ENCODE measurements at regions not wholly inside any gene's neighbourhood (a gene's known extent, or its start where the extent isn't known, plus 50 kb on each side); places are given as distances from the start of the nearest gene placed in this dataset.

DNA sequence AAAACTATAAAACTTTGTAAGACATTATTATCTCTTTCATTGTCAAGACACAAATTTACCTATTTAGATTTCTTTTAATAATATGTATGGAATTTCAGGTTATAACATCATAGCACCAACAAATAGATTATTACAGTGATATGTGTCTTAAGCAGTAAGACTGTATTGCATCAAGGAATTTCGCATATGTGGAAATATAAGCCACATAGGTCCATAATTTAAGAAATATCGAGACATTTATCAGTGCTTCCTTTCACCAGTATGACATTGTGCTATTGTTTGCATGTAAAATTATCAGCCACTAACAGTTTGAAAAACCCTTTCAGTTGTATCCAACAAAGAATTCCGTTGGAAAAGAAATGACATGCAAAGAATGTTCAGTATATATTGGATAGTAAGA is 186.7 kb upstream of the RASA1 start:
- TF ChIP-seq, protein P1, sequence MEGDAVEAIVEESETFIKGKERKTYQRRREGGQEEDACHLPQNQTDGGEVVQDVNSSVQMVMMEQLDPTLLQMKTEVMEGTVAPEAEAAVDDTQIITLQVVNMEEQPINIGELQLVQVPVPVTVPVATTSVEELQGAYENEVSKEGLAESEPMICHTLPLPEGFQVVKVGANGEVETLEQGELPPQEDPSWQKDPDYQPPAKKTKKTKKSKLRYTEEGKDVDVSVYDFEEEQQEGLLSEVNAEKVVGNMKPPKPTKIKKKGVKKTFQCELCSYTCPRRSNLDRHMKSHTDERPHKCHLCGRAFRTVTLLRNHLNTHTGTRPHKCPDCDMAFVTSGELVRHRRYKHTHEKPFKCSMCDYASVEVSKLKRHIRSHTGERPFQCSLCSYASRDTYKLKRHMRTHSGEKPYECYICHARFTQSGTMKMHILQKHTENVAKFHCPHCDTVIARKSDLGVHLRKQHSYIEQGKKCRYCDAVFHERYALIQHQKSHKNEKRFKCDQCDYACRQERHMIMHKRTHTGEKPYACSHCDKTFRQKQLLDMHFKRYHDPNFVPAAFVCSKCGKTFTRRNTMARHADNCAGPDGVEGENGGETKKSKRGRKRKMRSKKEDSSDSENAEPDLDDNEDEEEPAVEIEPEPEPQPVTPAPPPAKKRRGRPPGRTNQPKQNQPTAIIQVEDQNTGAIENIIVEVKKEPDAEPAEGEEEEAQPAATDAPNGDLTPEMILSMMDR (conservative IDR thresholded peaks at IDR 0.05), result no peak
- H3K27ac ChIP-seq, result no peak overlapping the region

DNA sequence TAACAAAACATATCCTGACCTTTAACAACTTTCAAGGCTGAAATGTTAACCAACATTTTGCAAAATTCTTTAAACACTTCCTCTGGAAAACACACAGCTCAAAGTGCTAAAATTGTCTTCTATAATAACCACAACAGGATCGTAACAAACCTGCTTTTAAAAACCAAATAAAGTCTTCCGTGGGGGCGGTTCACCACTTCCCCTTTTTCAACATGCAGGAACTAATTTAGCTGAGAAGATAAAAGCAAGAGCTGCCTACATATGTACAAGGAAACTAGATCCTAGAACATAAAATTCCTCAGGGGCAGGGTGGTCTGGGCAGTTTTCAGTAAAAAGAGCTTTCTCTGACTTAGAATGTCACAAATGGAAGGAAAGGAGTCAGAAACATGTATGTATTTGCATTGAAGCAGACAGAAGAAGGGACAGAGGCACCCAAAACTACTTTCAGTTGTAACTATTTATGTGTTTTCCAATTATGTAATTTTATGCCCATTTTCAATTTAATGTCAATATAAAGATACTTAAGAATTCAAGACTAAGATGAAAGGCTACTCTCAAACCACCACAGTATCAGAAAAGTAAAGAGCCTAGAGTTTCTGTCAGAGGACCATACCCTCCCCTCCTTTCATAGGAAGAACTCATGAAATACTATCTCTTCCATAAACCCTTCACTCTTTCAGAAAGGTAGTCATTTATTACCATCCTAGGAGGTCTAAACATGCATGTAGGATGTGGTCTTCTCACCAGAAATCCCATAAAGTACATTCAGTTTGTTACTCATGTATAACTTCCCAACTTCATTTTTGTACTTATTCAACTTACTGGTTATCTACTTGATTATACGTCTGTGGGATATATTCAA is 185.9 kb upstream of the RASA1 start:
- no peak overlapping the region for H3K27ac ChIP-seq

DNA sequence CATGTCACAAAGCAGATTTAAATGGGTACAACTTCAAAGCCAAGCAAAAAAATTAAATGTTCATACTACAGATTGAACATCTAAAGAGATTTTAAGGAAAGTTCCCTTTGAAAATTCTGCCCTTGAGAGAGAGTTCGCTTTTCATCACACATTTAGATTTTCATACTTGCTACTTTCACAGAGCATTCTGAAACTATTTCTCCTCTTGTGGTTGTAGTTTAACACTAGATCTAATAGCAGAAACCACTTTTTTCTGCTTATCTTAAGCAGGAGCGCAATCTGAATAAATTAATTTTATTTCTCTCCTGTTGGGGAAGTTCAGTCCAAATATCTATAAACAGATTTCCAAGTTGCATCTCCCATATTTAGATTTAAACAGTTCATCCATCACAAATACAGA is 173.3 kb upstream of the RASA1 start:
- TF ChIP-seq, protein P1 (conservative IDR thresholded peaks at IDR 0.05), result no peak
- H3K27ac ChIP-seq, result no peak overlapping the region

More for the DNA sequence above, 185.9 kb upstream of the RASA1 start:
- TF ChIP-seq, protein P1 (conservative IDR thresholded peaks at IDR 0.05), result no peak

- TF ChIP-seq, protein P1 (conservative IDR thresholded peaks at IDR 0.05), result no peak
Measured at GRCh38 chr5:87094833-87095232, 172.8 kb upstream of the RASA1 start.

GRCh38 chr5:87095787-87096186 is 171.9 kb upstream of the RASA1 start:
- TF ChIP-seq, protein P1 (conservative IDR thresholded peaks at IDR 0.05), result no peak

More at GRCh38 chr5:87094833-87095232, 172.8 kb upstream of the RASA1 start:
- no peak overlapping the region for H3K27ac ChIP-seq

DNA sequence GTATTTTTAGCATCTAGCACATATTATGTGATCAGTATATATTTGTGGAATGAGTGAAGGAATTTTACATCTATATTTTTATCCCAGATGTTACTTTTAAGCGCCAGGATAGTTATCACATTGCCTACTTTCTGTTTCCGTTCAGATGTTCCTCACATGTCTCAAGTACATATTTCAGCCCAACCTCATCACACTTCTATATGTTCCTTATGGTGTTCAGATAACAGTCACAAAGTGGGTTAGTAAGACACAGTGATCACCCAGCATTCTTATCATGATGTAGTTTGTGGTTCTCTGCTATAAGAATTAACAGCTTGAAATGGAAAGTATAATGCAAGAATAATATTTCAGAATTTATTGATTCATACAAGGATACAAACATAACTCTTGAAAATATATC is 170.0 kb upstream of the RASA1 start:
- TF ChIP-seq, protein P1 (conservative IDR thresholded peaks at IDR 0.05), result no peak
- no peak overlapping the region for H3K27ac ChIP-seq

More at GRCh38 chr5:87095787-87096186, 171.9 kb upstream of the RASA1 start:
- no peak overlapping the region for H3K27ac ChIP-seq

DNA sequence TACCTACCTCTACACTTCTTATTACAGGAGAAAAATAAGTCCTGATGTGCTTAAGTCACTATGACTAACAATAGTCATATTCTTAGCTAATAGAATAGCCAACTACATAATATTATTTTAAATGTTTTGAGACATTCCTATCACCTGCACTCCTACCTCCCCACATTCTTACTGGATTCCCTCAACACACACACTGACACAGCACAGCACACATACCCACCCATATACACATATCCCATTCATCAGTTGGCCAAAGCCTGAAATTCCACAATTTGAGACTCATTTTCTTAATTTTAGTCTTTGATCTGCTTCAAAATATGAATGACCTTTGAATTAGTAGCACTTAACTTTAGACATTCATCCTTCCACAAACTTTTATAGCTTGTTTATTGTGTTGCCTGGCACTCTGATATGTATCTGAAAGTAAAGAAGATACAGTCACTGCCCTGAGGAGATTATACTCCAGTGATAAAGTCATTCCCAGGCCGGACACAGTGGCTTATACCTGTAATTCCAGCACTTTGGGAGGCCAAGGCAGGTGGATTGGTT is 168.3 kb upstream of the RASA1 start:
- H3K27ac ChIP-seq, result peak overlapping the region; percentile 11; the same call in 1 of the 2 replicates
- TF ChIP-seq, protein P1 (conservative IDR thresholded peaks at IDR 0.05), result no peak

Measured in VCaP (cell line).